ENCODE measurements at regions not wholly inside any gene's neighbourhood (a gene's known extent, or its start where the extent isn't known, plus 50 kb on each side); places are given as distances from the start of the nearest gene placed in this dataset.

- no peak overlapping the region for H3K4me3 ChIP-seq (ENCODE audit: low read depth, low read length)
- no peak for TF ChIP-seq CTCF (IDR thresholded peaks at IDR 0.05; ENCODE audit: insufficient read depth, low read length)
- no peak for DNase-seq (ENCODE audit: low read depth)
Measured at GRCh38 chr14:31942166-31942841, 134.8 kb upstream of the ARHGAP5 start.

- no peak overlapping the region for H3K4me3 ChIP-seq (ENCODE audit: low read depth, low read length)
- DNase-seq (ENCODE audit: low read depth) = no peak
- TF ChIP-seq CTCF (IDR thresholded peaks at IDR 0.05; ENCODE audit: insufficient read depth, low read length) = no peak
Measured at GRCh38 chr14:31943217-31943799, 133.8 kb upstream of the ARHGAP5 start.

GRCh38 chr14:31943861-31944255 lies 133.2 kb upstream of the ARHGAP5 start:
- no peak for TF ChIP-seq CTCF (IDR thresholded peaks at IDR 0.05; ENCODE audit: insufficient read depth, low read length)
- no peak overlapping the region for H3K4me3 ChIP-seq (ENCODE audit: low read depth, low read length)
- DNase-seq (ENCODE audit: low read depth) = no peak

GRCh38 chr14:31944256-31945073 lies 132.6 kb upstream of the ARHGAP5 start:
- DNase-seq (ENCODE audit: low read depth) = no peak
- TF ChIP-seq CTCF (IDR thresholded peaks at IDR 0.05; ENCODE audit: insufficient read depth, low read length) = no peak
- no peak overlapping the region for H3K4me3 ChIP-seq (ENCODE audit: low read depth, low read length)

- no peak for TF ChIP-seq CTCF (IDR thresholded peaks at IDR 0.05; ENCODE audit: insufficient read depth, low read length)
- DNase-seq (ENCODE audit: low read depth) = no peak
- H3K4me3 ChIP-seq (ENCODE audit: low read depth, low read length) = no peak overlapping the region
Measured at GRCh38 chr14:31945074-31945613, 132.0 kb upstream of the ARHGAP5 start.

GRCh38 chr14:31945701-31946100 lies 131.4 kb upstream of the ARHGAP5 start:
- no peak for TF ChIP-seq CTCF (IDR thresholded peaks at IDR 0.05; ENCODE audit: insufficient read depth, low read length)
- H3K4me3 ChIP-seq (ENCODE audit: low read depth, low read length) = no peak overlapping the region
- no peak for DNase-seq (ENCODE audit: low read depth)
